Keratinocyte (primary cell): ENCODE measurements at regions not wholly inside any gene's neighbourhood (a gene's known extent, or its start where the extent isn't known, plus 50 kb on each side); places are given as distances from the start of the nearest gene placed in this dataset.

ENCODE experiments used
- DNase-seq: peaks from one replicate; pipeline ENCODE4 v3.0.0-alpha.2; 2011; ENCODE audit warnings: low read depth, missing footprints, low spot score
- FAIRE-seq: peaks from 2 replicates; lab custom pipeline; 2011; peaks lifted over from hg19 to GRCh38; lab: Jason Lieb, UNC
- H2AFZ ChIP-seq: 2 replicates; pipeline ENCODE4 v1.6.0; 2012; ENCODE audit warnings: low read length, control low read depth, inconsistent platforms; ENCODE audit not compliant: control insufficient read depth
- H3K27ac ChIP-seq: 2 replicates; pipeline ENCODE4 v1.5.1; 2011; ENCODE audit warnings: low read length; ENCODE audit not compliant: control insufficient read depth, insufficient read depth
- H3K27me3 ChIP-seq: 3 replicates; pipeline ENCODE4 v1.6.0; 2011; ENCODE audit warnings: low read length; ENCODE audit not compliant: control insufficient read depth, insufficient read depth; ENCODE audit errors: extremely low read depth
- H3K36me3 ChIP-seq, 2 experiments: 2 replicates in 1 of 2; 3 replicates in 1 of 2; pipeline ENCODE4 v1.5.1; 2011; ENCODE audit warnings: low read length in 2 of 2, mild to moderate bottlenecking in 1 of 2; ENCODE audit not compliant: control insufficient read depth in 2 of 2, insufficient read depth in 2 of 2; ENCODE audit errors: extremely low read depth in 1 of 2
- H3K4me1 ChIP-seq: 3 replicates; pipeline ENCODE4 v1.5.1; 2011; ENCODE audit warnings: low read length; ENCODE audit not compliant: control insufficient read depth, insufficient read depth; ENCODE audit errors: extremely low read depth
- H3K4me2 ChIP-seq: 3 replicates; pipeline ENCODE4 v1.6.0; 2011; ENCODE audit warnings: low read depth, low read length; ENCODE audit not compliant: control insufficient read depth, insufficient read depth; ENCODE audit errors: extremely low read depth
- H3K4me3 ChIP-seq, 3 experiments: fragments of 200-600 bp in 1 of 3; sonication (generic) in 1 of 3; 2 replicates in 2 of 3; 3 replicates in 1 of 3; pipeline ENCODE4 v1.5.1; 2011 to 2016; ENCODE audit warnings: low read length in 3 of 3, mild to moderate bottlenecking in 3 of 3, control low read depth in 2 of 3, inconsistent platforms in 1 of 3, low read depth in 1 of 3, mixed read lengths in 1 of 3, mixed run types in 1 of 3, moderate library complexity in 1 of 3; ENCODE audit not compliant: control insufficient read depth in 2 of 3, insufficient read depth in 2 of 3; ENCODE audit errors: extremely low read depth in 1 of 3
- H3K79me2 ChIP-seq: 2 replicates; pipeline ENCODE4 v1.6.0; 2012; ENCODE audit warnings: low read length; ENCODE audit not compliant: control insufficient read depth, insufficient read depth
- H3K9ac ChIP-seq: 3 replicates; pipeline ENCODE4 v1.6.0; 2011; ENCODE audit warnings: low read length; ENCODE audit not compliant: control insufficient read depth, insufficient read depth; ENCODE audit errors: extremely low read depth
- H3K9me1 ChIP-seq: 3 replicates; pipeline ENCODE4 v1.6.0; 2011; ENCODE audit warnings: low read length; ENCODE audit not compliant: control insufficient read depth, insufficient read depth; ENCODE audit errors: extremely low read depth
- H3K9me3 ChIP-seq: 2 replicates; pipeline ENCODE4 v1.5.1; 2012; ENCODE audit warnings: low read depth, low read length; ENCODE audit not compliant: control insufficient read depth
- H4K20me1 ChIP-seq: 3 replicates; pipeline ENCODE4 v1.6.0; 2011; ENCODE audit warnings: low read length; ENCODE audit not compliant: control insufficient read depth, insufficient read depth; ENCODE audit errors: extremely low read depth
- CTCF ChIP-seq, 3 experiments: IDR thresholded peaks in 1 of 3; conservative IDR thresholded peaks in 1 of 3; optimal IDR thresholded peaks in 1 of 3; 2 replicates in 2 of 3; 3 replicates in 1 of 3; pipeline versions ENCODE3 to v1.5.1; 2011; ENCODE audit warnings: low read length in 3 of 3, mild to moderate bottlenecking in 3 of 3, moderate library complexity in 2 of 3, control low read depth in 1 of 3, inconsistent platforms in 1 of 3; ENCODE audit not compliant: insufficient read depth in 2 of 3; ENCODE audit errors: extremely low read depth in 1 of 3
- EZH2 ChIP-seq: IDR thresholded peaks from one replicate; pipeline ENCODE4 v1.6.1; 2012; ENCODE audit warnings: inconsistent platforms, mild to moderate bottlenecking, low read length, moderate library complexity
- dilution Hi-C: fragments of 300-500 bp; cut with MboI; formaldehyde crosslinking; loops from one replicate; pipeline ENCODE4 v1.7.0; 2020; ENCODE audit warnings: low sequenced_read_pairs; ENCODE audit not compliant: extremely low pct_ligation_motif_present

- Histone ChIP-seq H3K4me2 (peak overlapping the region; percentile 2), H3K4me1 (peaks cover 18% of the 10 kb centered on the region), H3K27ac (no peak overlapping the region), H3K9me3 (no peaks in the 10 kb centered on the region), H3K4me3 (no peak overlapping the region), H3K36me3 (no peaks in the 10 kb centered on the region), H3K27me3 (no peaks in the 10 kb centered on the region), H3K9ac (no peak overlapping the region), H2AFZ (no peak overlapping the region), H3K79me2 (no peaks in the 10 kb centered on the region), H4K20me1 (no peaks in the 10 kb centered on the region), H3K9me1 (no peaks in the 10 kb centered on the region)
- no peak for FAIRE-seq
- TF ChIP-seq CTCF (optimal IDR thresholded peaks at IDR 0.05 in 1 of 3, IDR thresholded peaks at IDR 0.05 in 1 of 3, conservative IDR thresholded peaks at IDR 0.05 in 1 of 3; ENCODE audit: extremely low read depth in 1 of 3, insufficient read depth in 2 of 3, low read length in 3 of 3) (no peak), EZH2 (no peak)
- DNase-seq: no peak
- dilution Hi-C loops: no loop called here
Observed at GRCh38 chr13:106138620-106139019, 396.8 kb downstream of the EFNB2 start.

- no peaks in the 10 kb centered on the region for H3K36me3 ChIP-seq
- no peaks in the 10 kb centered on the region for H3K27me3 ChIP-seq
- DNase-seq: no peak
- H3K4me3 ChIP-seq: no peak overlapping the region
- no peak overlapping the region for H3K9ac ChIP-seq
- peak overlapping the region; percentile 53 for H3K4me2 ChIP-seq
- H3K79me2 ChIP-seq: no peaks in the 10 kb centered on the region
- dilution Hi-C loops: no loop called here
- no peaks in the 10 kb centered on the region for H3K9me1 ChIP-seq
- TF ChIP-seq EZH2 (no peak), CTCF (optimal IDR thresholded peaks at IDR 0.05 in 1 of 3, IDR thresholded peaks at IDR 0.05 in 1 of 3, conservative IDR thresholded peaks at IDR 0.05 in 1 of 3; ENCODE audit: extremely low read depth in 1 of 3, insufficient read depth in 2 of 3, low read length in 3 of 3) (no peak)
- peak; percentile 86 for FAIRE-seq
- H2AFZ ChIP-seq: peak overlapping the region; percentile 67
- peaks cover 24% of the 10 kb centered on the region for H3K4me1 ChIP-seq
- no peaks in the 10 kb centered on the region for H4K20me1 ChIP-seq
- H3K9me3 ChIP-seq: no peaks in the 10 kb centered on the region
- peak overlapping the region; percentile 36 for H3K27ac ChIP-seq
Observed at GRCh38 chr13:106133025-106133424, 402.4 kb downstream of the EFNB2 start.
